Testis (tissue), 2 donors: ENCODE measurements at regions not wholly inside any gene's neighbourhood (a gene's known extent, or its start where the extent isn't known, plus 50 kb on each side); places are given as distances from the start of the nearest gene placed in this dataset.

Experiments
- DNase-seq: peaks from one replicate; pipeline ENCODE4 v3.0.0-alpha.2; 2019
- H3K27ac ChIP-seq, 2 donors: fragments of 200-600 bp; sonication (generic); one replicate each; pipeline ENCODE4 v1.5.1; 2019
- H3K27me3 ChIP-seq: fragments of 200-600 bp; sonication (generic); one replicate; pipeline ENCODE4 v1.5.1; 2019
- H3K36me3 ChIP-seq: fragments of 200-600 bp; sonication (generic); one replicate; pipeline ENCODE4 v1.5.1; 2017; ENCODE audit warnings: low read depth; ENCODE audit errors: missing control alignments
- H3K4me1 ChIP-seq: fragments of 200-600 bp; sonication (generic); one replicate; pipeline ENCODE4 v1.5.1; 2019
- H3K4me3 ChIP-seq, 2 donors: fragments of 200-600 bp; sonication (generic); one replicate each; pipeline ENCODE4 v1.5.1; 2017 to 2019
- H3K9me3 ChIP-seq: fragments of 200-600 bp; sonication (generic); one replicate; pipeline ENCODE4 v1.5.1; 2017
- CTCF ChIP-seq, 3 experiments: fragments of 450-650 bp in 2 of 3; fragments of 200-600 bp in 1 of 3; sonication (generic) in 1 of 3; IDR thresholded peaks; one replicate each; pipeline ENCODE4 v1.5.1; 2016 to 2019; ENCODE audit warnings: antibody characterized with exemption in 3 of 3, mild to moderate bottlenecking in 2 of 3, moderate library complexity in 1 of 3
- POLR2A ChIP-seq: fragments of 450-650 bp; IDR thresholded peaks from one replicate; pipeline ENCODE4 v1.6.1; 2017; ENCODE audit warnings: antibody characterized with exemption, mild to moderate bottlenecking, moderate library complexity
- WGBS, 2 donors: methylation state at CpG; one replicate each; pipeline ENCODE4 v1.1.5; 2018; 5-methylcytosine and 5-hydroxymethylcytosine counted together
- intact Hi-C: fragments of 100-400 bp; cut with DNase I; formaldehyde crosslinking; loops from one replicate; pipeline ENCODE4 v1.15.1; 2023; ENCODE audit warnings: low total_unique reads

GRCh38 chr1:50308878-50309277, 114.4 kb downstream of the DMRTA2 start:
- no peaks in the 10 kb centered on the region for H3K4me1 ChIP-seq
- 13 to 21% methylated on average over 6 of the region's 6 CpGs for WGBS, 2 donors
- H3K9me3 ChIP-seq, result no peaks in the 10 kb centered on the region
- H3K36me3 ChIP-seq, result no peaks in the 10 kb centered on the region
- DNase-seq, result peak; percentile 52
- no peaks in the 10 kb centered on the region for H3K27me3 ChIP-seq
- H3K4me3 ChIP-seq, result no peak overlapping the region
- H3K27ac ChIP-seq, result no peak overlapping the region
- TF ChIP-seq CTCF (IDR thresholded peaks at IDR 0.05), result no peak
- TF ChIP-seq POLR2A, result no peak
- intact Hi-C loops, result no loop called here

- Histone ChIP-seq H3K36me3 (no peaks in the 10 kb centered on the region), H3K27me3 (no peaks in the 10 kb centered on the region), H3K4me3 (no peak overlapping the region), H3K4me1 (no peaks in the 10 kb centered on the region), H3K9me3 (no peaks in the 10 kb centered on the region), H3K27ac (no peak overlapping the region)
- 47 to 53% methylated on average over 1 of the region's 1 CpG for WGBS, 2 donors
- TF ChIP-seq POLR2A (no peak), CTCF (IDR thresholded peaks at IDR 0.05) (no peak)
- DNase-seq, result no peak
- intact Hi-C loops, result no loop called here
These were observed 117.4 kb downstream of the DMRTA2 start for GRCh38 chr1:50305808-50306207.

GRCh38 chr1:50300297-50300696, 122.9 kb downstream of the DMRTA2 start:
- H3K4me1 ChIP-seq, result no peaks in the 10 kb centered on the region
- TF ChIP-seq CTCF (IDR thresholded peaks at IDR 0.05) (no peak), POLR2A (no peak)
- no peaks in the 10 kb centered on the region for H3K9me3 ChIP-seq
- intact Hi-C loops, result no loop called here
- DNase-seq, result no peak
- no peak overlapping the region for H3K4me3 ChIP-seq
- WGBS, 2 donors, result 74 to 78% methylated on average over 4 of the region's 4 CpGs
- H3K27ac ChIP-seq, result no peak overlapping the region
- H3K36me3 ChIP-seq, result no peaks in the 10 kb centered on the region
- H3K27me3 ChIP-seq, result no peaks in the 10 kb centered on the region

DNA sequence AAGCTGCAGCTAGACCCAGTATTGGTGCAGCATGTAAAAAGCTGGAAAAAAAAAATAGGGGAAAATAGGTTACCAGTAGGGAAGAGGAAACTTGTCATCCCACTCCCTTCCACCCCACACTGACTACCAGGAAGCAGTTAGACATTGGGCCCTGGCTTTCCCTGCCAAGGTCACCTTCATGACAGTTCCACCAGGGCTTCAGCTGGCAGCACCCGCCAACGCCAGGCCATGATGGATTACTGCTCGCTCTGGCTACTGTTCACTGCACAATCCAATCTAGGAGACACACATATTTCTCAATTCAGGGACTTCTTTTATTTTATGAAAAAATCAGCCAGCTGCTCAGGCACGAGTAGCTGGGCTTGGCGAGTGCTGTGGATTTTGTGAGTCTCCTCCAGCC, 127.7 kb downstream of the DMRTA2 start:
- H3K4me1 ChIP-seq, result no peaks in the 10 kb centered on the region
- no peaks in the 10 kb centered on the region for H3K36me3 ChIP-seq
- no peak overlapping the region for H3K4me3 ChIP-seq
- 80 to 82% methylated on average over 5 of the region's 5 CpGs for WGBS, 2 donors
- no peaks in the 10 kb centered on the region for H3K27me3 ChIP-seq
- H3K9me3 ChIP-seq, result no peaks in the 10 kb centered on the region
- no peak for DNase-seq
- TF ChIP-seq POLR2A (no peak), CTCF (IDR thresholded peaks at IDR 0.05) (no peak)
- intact Hi-C loops, result no loop called here
- no peak overlapping the region for H3K27ac ChIP-seq

GRCh38 chr1:50292276-50292675, 131.0 kb downstream of the DMRTA2 start:
- no peak for DNase-seq
- Histone ChIP-seq H3K27me3 (no peaks in the 10 kb centered on the region), H3K4me3 (no peak overlapping the region), H3K27ac (no peak overlapping the region), H3K4me1 (no peaks in the 10 kb centered on the region), H3K36me3 (no peaks in the 10 kb centered on the region), H3K9me3 (no peaks in the 10 kb centered on the region)
- TF ChIP-seq POLR2A (no peak), CTCF (IDR thresholded peaks at IDR 0.05) (no peak)
- intact Hi-C loops, result no loop called here
- WGBS, 2 donors, result 78 to 79% methylated on average over 9 of the region's 9 CpGs
